GM12801 (cell line): ENCODE measurements at regions not wholly inside any gene's neighbourhood (a gene's known extent, or its start where the extent isn't known, plus 50 kb on each side); places are given as distances from the start of the nearest gene placed in this dataset.

Source experiments
- CTCF ChIP-seq: IDR thresholded peaks from one replicate; pipeline ENCODE4 v1.5.1; 2011; ENCODE audit warnings: control low read depth; ENCODE audit not compliant: insufficient read length; ENCODE audit errors: extremely low read depth

GRCh38 chr1:244301595-244302130 lies 150.0 kb downstream of the ADSS2 start:
- TF ChIP-seq CTCF, result no peak

- no peak for TF ChIP-seq CTCF
These were observed 148.7 kb downstream of the ADSS2 start for GRCh38 chr1:244302876-244303609.

- no peak for TF ChIP-seq CTCF
These were observed 148.1 kb downstream of the ADSS2 start for GRCh38 chr1:244303610-244303969.

GRCh38 chr1:244304156-244304555 lies 147.6 kb downstream of the ADSS2 start:
- no peak for TF ChIP-seq CTCF

GRCh38 chr1:244304656-244305055 lies 147.1 kb downstream of the ADSS2 start:
- no peak for TF ChIP-seq CTCF

- no peak for TF ChIP-seq CTCF
These were observed 145.8 kb downstream of the ADSS2 start for GRCh38 chr1:244305776-244306341.

- TF ChIP-seq CTCF, result no peak
These were observed 145.2 kb downstream of the ADSS2 start for GRCh38 chr1:244306544-244306943.
